Natural killer cell (primary cell): ENCODE measurements at regions not wholly inside any gene's neighbourhood (a gene's known extent, or its start where the extent isn't known, plus 50 kb on each side); places are given as distances from the start of the nearest gene placed in this dataset.

ENCODE experiments used
- ATAC-seq, 3 donors: fragments of 150-1000 bp in 2 of 3; fragments of 200-7000 bp in 1 of 3; cut with Tn5 transposase; 1 replicate in 1 of 3; 2 replicates in 2 of 3; pipeline ENCODE4 v1.10.0; 2021; ENCODE audit warnings: mild to moderate bottlenecking in 2 of 3, moderate library complexity in 2 of 3
- DNase-seq, 2 donors: peaks; one replicate each; pipeline versions ENCODE4 v3.0.0 to v3.0.0-alpha.2; 2013 to 2021; ENCODE audit warnings: mixed read lengths in 1 of 2
- H3K27ac ChIP-seq: one replicate; pipeline ENCODE4 v1.5.1; 2013; ENCODE audit warnings: mild to moderate bottlenecking, low read length
- H3K27me3 ChIP-seq: one replicate; pipeline ENCODE4 v1.6.1; 2013; ENCODE audit warnings: low read length; ENCODE audit not compliant: control insufficient read depth, insufficient read depth
- H3K36me3 ChIP-seq: one replicate; pipeline ENCODE4 v1.6.1; 2013; ENCODE audit warnings: low read length; ENCODE audit not compliant: control insufficient read depth, insufficient read depth
- H3K4me1 ChIP-seq: one replicate; pipeline ENCODE4 v1.6.1; 2013; ENCODE audit warnings: low read length; ENCODE audit not compliant: control insufficient read depth, insufficient read depth
- H3K4me3 ChIP-seq: one replicate; pipeline ENCODE4 v1.5.1; 2013; ENCODE audit warnings: low read length
- H3K9me3 ChIP-seq: one replicate; pipeline ENCODE4 v1.6.1; 2013; ENCODE audit warnings: low read length; ENCODE audit not compliant: control insufficient read depth, insufficient read depth
- H3K27ac Mint-ChIP-seq, 2 donors: one replicate each; pipeline ENCODE4 v1.8.0; 2022; ENCODE audit warnings: mild to moderate bottlenecking in 2 of 2, mixed read lengths in 2 of 2, moderate library complexity in 1 of 2
- H3K27me3 Mint-ChIP-seq, 2 donors: one replicate each; pipeline ENCODE4 v1.8.0; 2022; ENCODE audit warnings: low read depth in 2 of 2, mixed read lengths in 2 of 2
- H3K36me3 Mint-ChIP-seq: one replicate; pipeline ENCODE4 v1.8.0; 2022; ENCODE audit warnings: mixed read lengths
- H3K4me1 Mint-ChIP-seq, 2 donors: one replicate each; pipeline ENCODE4 v1.8.0; 2022; ENCODE audit warnings: mixed read lengths in 2 of 2
- H3K4me3 Mint-ChIP-seq: one replicate; pipeline ENCODE4 v1.8.0; 2022; ENCODE audit warnings: mild to moderate bottlenecking, moderate library complexity, mixed read lengths
- H3K9me3 Mint-ChIP-seq, 2 donors: one replicate each; pipeline ENCODE4 v1.8.0; 2022; ENCODE audit warnings: mixed read lengths in 2 of 2
- WGBS: methylation state at CpG from one replicate; pipeline ENCODE4 v1.1.7; 2013; ENCODE audit warnings: missing lambda C conversion rate; ENCODE audit not compliant: insufficient coverage; 5-methylcytosine and 5-hydroxymethylcytosine counted together
- intact Hi-C: fragments of 100-400 bp; cut with micrococcal nuclease; formaldehyde crosslinking; loops from one replicate; pipeline ENCODE4 v1.14.2; 2022
- TF ChIP-seq, protein P1 (sequence below): fragments of 200-600 bp; IDR thresholded peaks from one replicate; pipeline ENCODE4 v1.8.0; 2022; ENCODE audit warnings: antibody characterized with exemption

DNA sequence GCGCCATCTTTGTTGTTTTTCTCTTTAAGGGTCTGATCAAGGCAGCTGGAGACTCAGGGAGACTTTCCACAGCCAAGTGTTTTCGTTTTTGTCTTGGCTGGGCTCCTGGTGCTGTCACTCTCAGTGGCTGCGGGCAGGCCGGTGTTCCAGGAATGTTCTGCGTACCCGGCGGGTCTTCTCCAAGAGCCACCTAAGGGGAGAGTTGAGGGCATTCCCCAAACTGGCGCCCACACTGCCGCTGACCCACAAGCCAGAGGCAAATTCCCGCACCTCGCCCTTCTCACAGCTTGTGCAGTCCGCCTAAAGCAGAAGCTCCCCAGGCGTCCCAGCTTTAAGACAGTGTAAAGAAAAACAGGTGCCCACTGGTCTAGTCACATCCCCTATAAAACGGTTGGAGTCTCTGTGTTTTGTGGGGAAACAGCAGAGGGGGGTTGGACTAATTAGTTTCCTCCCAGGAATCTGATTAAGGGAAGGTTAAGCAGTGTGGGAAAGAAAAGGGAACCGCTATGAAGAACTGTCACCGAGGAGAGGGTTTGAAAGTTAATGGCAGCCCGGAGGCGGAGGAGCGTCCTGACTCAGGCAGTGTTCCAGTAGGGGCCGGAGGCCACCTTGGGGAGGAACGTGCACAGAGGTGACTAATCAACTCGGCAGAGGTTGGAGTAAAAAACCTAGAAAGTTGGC lies 224.5 kb downstream of the SLC4A3 start:
- no peaks in the 10 kb centered on the region for H3K9me3 ChIP-seq

DNA sequence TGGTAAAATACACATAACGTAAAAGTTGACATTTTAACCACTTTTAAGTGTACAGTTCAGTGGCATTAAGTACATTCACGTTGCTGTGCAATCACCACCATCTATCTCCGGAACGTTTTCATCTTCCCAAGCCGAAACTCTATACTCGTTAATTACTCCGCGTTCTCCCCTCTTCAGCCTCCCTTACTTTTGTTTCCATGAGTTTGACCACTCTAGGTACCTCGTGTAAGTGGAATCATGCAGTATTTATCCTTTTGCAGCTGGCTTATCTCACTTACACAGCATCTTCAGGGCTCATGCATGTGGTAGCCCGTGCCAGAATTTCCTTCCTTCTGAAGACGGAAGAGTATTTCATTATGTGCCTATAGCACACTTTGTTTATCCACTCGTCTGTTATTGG lies 225.2 kb downstream of the SLC4A3 start:
- H3K27me3 ChIP-seq: no peaks in the 10 kb centered on the region
- Mint-ChIP-seq H3K4me3 (no peak overlapping the region), H3K27ac (no peak overlapping the region), H3K27me3 (peaks cover 0 to 2% of the 10 kb centered on the region in 2 donors), H3K9me3 (peaks cover 0 to 2% of the 10 kb centered on the region in 2 donors), H3K4me1 (no peaks in the 10 kb centered on the region), H3K36me3 (no peaks in the 10 kb centered on the region)
- no peaks in the 10 kb centered on the region for H3K4me1 ChIP-seq
- H3K4me3 ChIP-seq: no peak overlapping the region
- DNase-seq (no peak), ATAC-seq (no peak)
- no peaks in the 10 kb centered on the region for H3K36me3 ChIP-seq
- no peak overlapping the region for H3K27ac ChIP-seq
- WGBS: 65% methylated on average over 12 of the region's 12 CpGs
- TF ChIP-seq, protein P1, sequence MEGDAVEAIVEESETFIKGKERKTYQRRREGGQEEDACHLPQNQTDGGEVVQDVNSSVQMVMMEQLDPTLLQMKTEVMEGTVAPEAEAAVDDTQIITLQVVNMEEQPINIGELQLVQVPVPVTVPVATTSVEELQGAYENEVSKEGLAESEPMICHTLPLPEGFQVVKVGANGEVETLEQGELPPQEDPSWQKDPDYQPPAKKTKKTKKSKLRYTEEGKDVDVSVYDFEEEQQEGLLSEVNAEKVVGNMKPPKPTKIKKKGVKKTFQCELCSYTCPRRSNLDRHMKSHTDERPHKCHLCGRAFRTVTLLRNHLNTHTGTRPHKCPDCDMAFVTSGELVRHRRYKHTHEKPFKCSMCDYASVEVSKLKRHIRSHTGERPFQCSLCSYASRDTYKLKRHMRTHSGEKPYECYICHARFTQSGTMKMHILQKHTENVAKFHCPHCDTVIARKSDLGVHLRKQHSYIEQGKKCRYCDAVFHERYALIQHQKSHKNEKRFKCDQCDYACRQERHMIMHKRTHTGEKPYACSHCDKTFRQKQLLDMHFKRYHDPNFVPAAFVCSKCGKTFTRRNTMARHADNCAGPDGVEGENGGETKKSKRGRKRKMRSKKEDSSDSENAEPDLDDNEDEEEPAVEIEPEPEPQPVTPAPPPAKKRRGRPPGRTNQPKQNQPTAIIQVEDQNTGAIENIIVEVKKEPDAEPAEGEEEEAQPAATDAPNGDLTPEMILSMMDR: no peak
- intact Hi-C loops: no loop called here
- H3K9me3 ChIP-seq: no peaks in the 10 kb centered on the region

More for the DNA sequence above, 224.5 kb downstream of the SLC4A3 start:
- Histone ChIP-seq H3K4me1 (no peaks in the 10 kb centered on the region), H3K36me3 (no peaks in the 10 kb centered on the region), H3K4me3 (no peak overlapping the region), H3K27ac (no peak overlapping the region), H3K27me3 (no peaks in the 10 kb centered on the region)
- H3K9me3 Mint-ChIP-seq: peaks cover 0 to 2% of the 10 kb centered on the region in 2 donors
- H3K36me3 Mint-ChIP-seq: no peaks in the 10 kb centered on the region
- ATAC-seq (no peak), DNase-seq (no peak)
- no peak overlapping the region for H3K4me3 Mint-ChIP-seq
- TF ChIP-seq, protein P1: no peak
- peaks cover 0 to 2% of the 10 kb centered on the region in 2 donors for H3K27me3 Mint-ChIP-seq
- 47% methylated on average over 21 of the region's 22 CpGs for WGBS
- intact Hi-C loops: no loop called here
- no peak overlapping the region for H3K27ac Mint-ChIP-seq
- H3K4me1 Mint-ChIP-seq: no peaks in the 10 kb centered on the region

DNA sequence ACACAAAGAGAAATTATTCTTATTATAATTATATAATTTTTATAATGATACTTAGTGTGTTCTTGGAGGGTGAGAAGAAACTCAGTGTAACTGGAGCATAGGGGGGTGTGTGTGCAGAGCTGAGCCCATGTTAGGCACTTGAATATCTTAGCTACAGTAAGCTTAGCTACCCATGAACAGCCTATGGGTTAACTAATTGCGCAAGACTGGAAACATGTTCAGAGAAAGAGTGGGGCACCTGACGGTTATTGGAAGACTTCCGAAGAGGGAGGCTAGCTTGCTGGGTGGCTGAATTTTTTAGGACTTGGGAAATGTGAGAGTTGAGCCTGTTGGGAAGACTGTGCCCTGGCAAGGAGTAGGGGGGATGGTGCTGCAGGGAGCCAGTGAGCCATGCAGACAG lies 229.2 kb downstream of the SLC4A3 start:
- Histone ChIP-seq H3K36me3 (no peaks in the 10 kb centered on the region), H3K9me3 (no peaks in the 10 kb centered on the region), H3K27me3 (no peaks in the 10 kb centered on the region), H3K4me1 (no peaks in the 10 kb centered on the region), H3K4me3 (no peak overlapping the region), H3K27ac (no peak overlapping the region)
- intact Hi-C loops: no loop called here
- ATAC-seq (no peak), DNase-seq (no peak)
- Mint-ChIP-seq H3K36me3 (no peaks in the 10 kb centered on the region), H3K27me3 (peaks cover 0 to 2% of the 10 kb centered on the region in 2 donors), H3K9me3 (peaks cover 0 to 2% of the 10 kb centered on the region in 2 donors), H3K4me3 (no peak overlapping the region), H3K4me1 (no peaks in the 10 kb centered on the region), H3K27ac (no peak overlapping the region)
- TF ChIP-seq, protein P1: no peak
- 89% methylated on average over 3 of the region's 3 CpGs for WGBS

DNA sequence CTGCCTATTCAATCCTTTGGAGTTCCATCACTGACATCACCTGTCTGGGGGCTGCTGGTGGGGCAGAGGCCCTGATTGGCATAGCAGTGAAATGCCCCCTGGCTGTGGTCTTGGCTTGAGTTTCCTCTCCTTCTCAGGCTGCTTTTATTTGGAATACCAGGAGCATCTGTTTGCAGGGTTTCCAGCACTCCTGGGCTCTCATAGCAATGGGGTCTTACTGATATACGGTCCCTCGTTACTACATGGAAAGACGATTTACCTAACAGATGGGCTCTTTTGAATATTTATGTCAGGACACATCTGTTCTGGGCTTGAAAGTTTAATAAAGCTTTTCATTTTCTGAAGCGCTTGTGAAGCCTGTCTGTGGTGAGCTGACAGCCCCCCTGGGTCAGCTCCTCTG lies 230.3 kb downstream of the SLC4A3 start:
- 79% methylated on average over 4 of the region's 4 CpGs for WGBS
- Mint-ChIP-seq H3K36me3 (no peaks in the 10 kb centered on the region), H3K4me1 (no peaks in the 10 kb centered on the region), H3K4me3 (no peak overlapping the region), H3K27me3 (no peaks in the 10 kb centered on the region), H3K9me3 (peaks cover 0 to 2% of the 10 kb centered on the region in 2 donors), H3K27ac (no peak overlapping the region)
- Histone ChIP-seq H3K4me1 (no peaks in the 10 kb centered on the region), H3K27me3 (no peaks in the 10 kb centered on the region), H3K9me3 (no peaks in the 10 kb centered on the region), H3K4me3 (no peak overlapping the region), H3K27ac (no peak overlapping the region), H3K36me3 (no peaks in the 10 kb centered on the region)
- intact Hi-C loops: no loop called here
- ATAC-seq (no peak), DNase-seq (no peak)
- TF ChIP-seq, protein P1: no peak
